ENCODE measurements at regions not wholly inside any gene's neighbourhood (a gene's known extent, or its start where the extent isn't known, plus 50 kb on each side); places are given as distances from the start of the nearest gene placed in this dataset.

- TF ChIP-seq CTCF (IDR thresholded peaks at IDR 0.05) (no peak), POLR2AphosphoS5 (IDR thresholded peaks at IDR 0.05) (no peak), POLR2A (IDR thresholded peaks at IDR 0.05; ENCODE audit: low read depth) (no peak)
Observed at GRCh38 chr22:34102633-34103032, 182.4 kb upstream of the LARGE1 start.
